ENCODE measurements at regions not wholly inside any gene's neighbourhood (a gene's known extent, or its start where the extent isn't known, plus 50 kb on each side); places are given as distances from the start of the nearest gene placed in this dataset.
"Not testable (repeated sequence)": the region's sequence is repeated elsewhere in the genome, so short reads cannot be mapped to it uniquely, and the experiment has no call there.

GRCh38 chr4:27678027-27678426 is 817.4 kb downstream of the STIM2 start:
- DNase-seq = no peak

GRCh38 chr4:27684610-27685011 is 824.0 kb downstream of the STIM2 start:
- DNase-seq = peak; percentile 7 to 10

GRCh38 chr4:27685091-27685490 is 824.5 kb downstream of the STIM2 start:
- no peak for DNase-seq

GRCh38 chr4:27685947-27686346 is 825.3 kb downstream of the STIM2 start:
- DNase-seq = no peak

GRCh38 chr4:27692158-27692557 is 831.5 kb downstream of the STIM2 start:
- no peak for DNase-seq

GRCh38 chr4:27692868-27693634 is 832.4 kb downstream of the STIM2 start:
- no peak for DNase-seq

- DNase-seq = not testable (repeated sequence)
Observed at GRCh38 chr4:27696257-27696656, 835.6 kb downstream of the STIM2 start.

GRCh38 chr4:27701606-27702005 is 841.0 kb downstream of the STIM2 start:
- DNase-seq = no peak

- DNase-seq = no peak
Observed at GRCh38 chr4:27702730-27703431, 842.2 kb downstream of the STIM2 start.

GRCh38 chr4:27703771-27704170 is 843.1 kb downstream of the STIM2 start:
- no peak for DNase-seq

GRCh38 chr4:27711041-27711440 is 850.4 kb downstream of the STIM2 start:
- no peak for DNase-seq

GRCh38 chr4:27714073-27714472 is 853.4 kb downstream of the STIM2 start:
- no peak for DNase-seq

GRCh38 chr4:27716693-27717430 is 856.2 kb downstream of the STIM2 start:
- no peak for DNase-seq

- DNase-seq = no peak
Observed at GRCh38 chr4:27717431-27717755, 856.8 kb downstream of the STIM2 start.

- no peak for DNase-seq
Observed at GRCh38 chr4:27720010-27720766, 859.5 kb downstream of the STIM2 start.

- DNase-seq = no peak
Observed at GRCh38 chr4:27721193-27721592, 860.6 kb downstream of the STIM2 start.

- no peak for DNase-seq
Observed at GRCh38 chr4:27728892-27729291, 868.3 kb downstream of the STIM2 start.

- no peak for DNase-seq
Observed at GRCh38 chr4:27742816-27743215, 882.2 kb downstream of the STIM2 start.

- no peak for DNase-seq
Observed at GRCh38 chr4:27759611-27760575, 899.3 kb downstream of the STIM2 start.

- no peak for DNase-seq
Observed at GRCh38 chr4:27763830-27764525, 903.3 kb downstream of the STIM2 start.

- DNase-seq = no peak
Observed at GRCh38 chr4:27764526-27764837, 903.8 kb downstream of the STIM2 start.
